ENCODE measurements at regions not wholly inside any gene's neighbourhood (a gene's known extent, or its start where the extent isn't known, plus 50 kb on each side); places are given as distances from the start of the nearest gene placed in this dataset.

- no peak for TF ChIP-seq EP300 (IDR thresholded peaks at IDR 0.05; ENCODE audit: borderline replicate concordance)
- TF ChIP-seq MAX (IDR thresholded peaks at IDR 0.05), result no peak
- TF ChIP-seq TEAD4 (IDR thresholded peaks at IDR 0.05), result no peak
- TF ChIP-seq NFIC (IDR thresholded peaks at IDR 0.05), result no peak
- no peak for TF ChIP-seq CREB1 (IDR thresholded peaks at IDR 0.05; ENCODE audit: low read depth)
- TF ChIP-seq FOXM1 (IDR thresholded peaks at IDR 0.05; ENCODE audit: borderline replicate concordance, low read depth), result no peak
Measured at GRCh38 chr1:78408192-78408591, 82.6 kb upstream of the PTGFR start.
